ENCODE measurements at regions not wholly inside any gene's neighbourhood (a gene's known extent, or its start where the extent isn't known, plus 50 kb on each side); places are given as distances from the start of the nearest gene placed in this dataset.

- H3K9ac ChIP-seq (ENCODE audit: low read depth in 1 of 2, low read length in 2 of 2) = no peak overlapping the region
- H3K27me3 ChIP-seq (ENCODE audit: control insufficient read depth in 4 of 4, insufficient read depth in 4 of 4, low read length in 3 of 4) = no peaks in the 10 kb centered on the region
- TF ChIP-seq YY1 (IDR thresholded peaks at IDR 0.05) (no peak), REST (IDR thresholded peaks at IDR 0.05) (no peak), RAD21 (IDR thresholded peaks at IDR 0.05) (no peak), EGR1 (IDR thresholded peaks at IDR 0.05; ENCODE audit: low read depth in 2 of 2) (no peak), TAF1 (conservative IDR thresholded peaks at IDR 0.05) (no peak), CTCF (IDR thresholded peaks at IDR 0.05; ENCODE audit: low read depth, low read length, missing input control) (no peak), GABPA (IDR thresholded peaks at IDR 0.05 in 1 of 2, conservative IDR thresholded peaks at IDR 0.05 in 1 of 2) (no peak), ZBTB33 (IDR thresholded peaks at IDR 0.05) (no peak), HNF4A (conservative IDR thresholded peaks at IDR 0.05) (no peak), HNF4G (IDR thresholded peaks at IDR 0.05) (no peak), FOXA2 (IDR thresholded peaks at IDR 0.05) (no peak), ATF3 (IDR thresholded peaks at IDR 0.05) (no peak), JUND (IDR thresholded peaks at IDR 0.05) (no peak), NR2F2 (IDR thresholded peaks at IDR 0.05) (no peak), FOXA1 (IDR thresholded peaks at IDR 0.05) (no peak)
- DNase-seq (ENCODE audit: low spot score) = no peak
- H3K4me3 ChIP-seq (ENCODE audit: low read depth in 1 of 3, low read length in 3 of 3) = no peak overlapping the region
- no peaks in the 10 kb centered on the region for H3K9me3 ChIP-seq (ENCODE audit: control insufficient read depth in 4 of 4, low read length in 3 of 4)
- no peaks in the 10 kb centered on the region for H3K4me1 ChIP-seq (ENCODE audit: control insufficient read depth in 4 of 4, insufficient read depth in 4 of 4, low read length in 3 of 4)
- no peak overlapping the region for H3K27ac ChIP-seq (ENCODE audit: low read depth in 1 of 2, low read length in 2 of 2)
- no peaks in the 10 kb centered on the region for H3K36me3 ChIP-seq (ENCODE audit: control insufficient read depth in 4 of 4, insufficient read depth in 3 of 4, low read depth in 1 of 4, low read length in 3 of 4)
These were observed 106.8 kb upstream of the FN1 start for GRCh38 chr2:215542690-215543089.

DNA sequence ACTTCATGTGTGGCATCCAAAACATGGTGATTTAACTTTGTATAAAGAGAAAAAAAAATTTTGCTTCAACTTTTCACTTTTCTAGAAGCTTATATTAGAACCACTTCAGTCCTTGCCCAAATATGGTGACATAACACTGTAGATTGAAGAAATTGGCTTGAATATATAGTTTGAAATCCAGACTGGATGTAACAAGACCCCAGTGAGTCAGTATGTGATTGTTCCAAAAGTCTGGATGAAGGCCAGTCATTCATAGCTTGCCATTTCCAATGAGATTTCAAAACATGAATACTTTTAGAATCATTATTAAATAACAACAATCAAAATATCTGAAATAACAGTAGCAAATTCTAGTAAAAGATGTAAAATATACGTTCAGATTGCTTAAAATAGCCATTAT, 104.8 kb upstream of the FN1 start:
- H3K9ac ChIP-seq (ENCODE audit: low read depth in 1 of 2, low read length in 2 of 2) = no peak overlapping the region
- no peak overlapping the region for H3K4me3 ChIP-seq (ENCODE audit: low read depth in 1 of 3, low read length in 3 of 3)
- H3K9me3 ChIP-seq (ENCODE audit: control insufficient read depth in 4 of 4, low read length in 3 of 4) = no peaks in the 10 kb centered on the region
- WGBS = 61% methylated on average over 1 of the region's 1 CpG
- H3K27me3 ChIP-seq (ENCODE audit: control insufficient read depth in 4 of 4, insufficient read depth in 4 of 4, low read length in 3 of 4) = no peaks in the 10 kb centered on the region
- H3K27ac ChIP-seq (ENCODE audit: low read depth in 1 of 2, low read length in 2 of 2) = no peak overlapping the region
- no peaks in the 10 kb centered on the region for H3K4me1 ChIP-seq (ENCODE audit: control insufficient read depth in 4 of 4, insufficient read depth in 4 of 4, low read length in 3 of 4)
- DNase-seq (ENCODE audit: low spot score) = no peak
- no peaks in the 10 kb centered on the region for H3K36me3 ChIP-seq (ENCODE audit: control insufficient read depth in 4 of 4, insufficient read depth in 3 of 4, low read depth in 1 of 4, low read length in 3 of 4)
- TF ChIP-seq GABPA (IDR thresholded peaks at IDR 0.05 in 1 of 2, conservative IDR thresholded peaks at IDR 0.05 in 1 of 2) (no peak), CTCF (IDR thresholded peaks at IDR 0.05; ENCODE audit: low read depth, low read length, missing input control) (no peak), HNF4A (conservative IDR thresholded peaks at IDR 0.05) (no peak), JUND (IDR thresholded peaks at IDR 0.05) (no peak), TAF1 (conservative IDR thresholded peaks at IDR 0.05) (no peak), ZBTB33 (IDR thresholded peaks at IDR 0.05) (no peak), RXRA (IDR thresholded peaks at IDR 0.05) (no peak), FOXA1 (IDR thresholded peaks at IDR 0.05) (no peak), HNF4G (IDR thresholded peaks at IDR 0.05) (no peak), EGR1 (IDR thresholded peaks at IDR 0.05; ENCODE audit: low read depth in 2 of 2) (no peak), RAD21 (IDR thresholded peaks at IDR 0.05) (no peak), ATF3 (IDR thresholded peaks at IDR 0.05) (no peak)

Data from liver (tissue), 8 donors.